ENCODE measurements at regions not wholly inside any gene's neighbourhood (a gene's known extent, or its start where the extent isn't known, plus 50 kb on each side); places are given as distances from the start of the nearest gene placed in this dataset.

DNA sequence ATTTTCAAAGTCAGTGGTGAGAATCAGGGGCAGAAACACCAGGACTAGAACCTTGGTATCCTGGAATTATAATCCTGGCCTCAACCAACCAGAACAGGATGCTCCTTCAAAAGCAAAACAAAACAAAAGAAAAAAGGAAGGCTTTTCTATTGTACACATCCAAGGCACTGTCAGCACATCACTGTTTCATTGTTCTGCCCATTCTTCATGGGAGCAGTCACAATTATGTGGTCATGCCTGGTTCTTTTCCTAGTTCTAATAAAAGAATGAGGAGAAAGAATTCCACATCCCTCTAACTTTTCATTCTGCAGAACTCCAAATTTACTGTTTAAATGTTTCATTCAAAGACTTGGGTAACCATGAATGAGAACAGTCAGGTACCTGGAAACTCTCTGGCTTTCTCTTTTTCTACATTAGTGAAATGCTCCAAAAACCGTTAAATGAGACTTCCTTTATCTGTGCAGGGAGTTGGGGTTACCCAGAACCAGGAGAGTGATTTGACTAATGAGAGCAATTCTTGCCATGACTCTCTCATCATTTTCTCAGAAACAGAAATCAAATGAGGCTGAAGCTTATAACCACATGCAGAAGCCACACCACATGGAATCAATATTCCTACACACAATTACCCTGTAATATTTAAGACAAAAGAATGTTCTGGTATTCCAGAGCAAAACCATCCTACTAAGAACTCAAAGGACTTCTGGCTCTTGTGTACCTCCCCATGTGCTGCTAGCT lies 110.9 kb upstream of the CCDC150 start:
- TF ChIP-seq, protein P1, sequence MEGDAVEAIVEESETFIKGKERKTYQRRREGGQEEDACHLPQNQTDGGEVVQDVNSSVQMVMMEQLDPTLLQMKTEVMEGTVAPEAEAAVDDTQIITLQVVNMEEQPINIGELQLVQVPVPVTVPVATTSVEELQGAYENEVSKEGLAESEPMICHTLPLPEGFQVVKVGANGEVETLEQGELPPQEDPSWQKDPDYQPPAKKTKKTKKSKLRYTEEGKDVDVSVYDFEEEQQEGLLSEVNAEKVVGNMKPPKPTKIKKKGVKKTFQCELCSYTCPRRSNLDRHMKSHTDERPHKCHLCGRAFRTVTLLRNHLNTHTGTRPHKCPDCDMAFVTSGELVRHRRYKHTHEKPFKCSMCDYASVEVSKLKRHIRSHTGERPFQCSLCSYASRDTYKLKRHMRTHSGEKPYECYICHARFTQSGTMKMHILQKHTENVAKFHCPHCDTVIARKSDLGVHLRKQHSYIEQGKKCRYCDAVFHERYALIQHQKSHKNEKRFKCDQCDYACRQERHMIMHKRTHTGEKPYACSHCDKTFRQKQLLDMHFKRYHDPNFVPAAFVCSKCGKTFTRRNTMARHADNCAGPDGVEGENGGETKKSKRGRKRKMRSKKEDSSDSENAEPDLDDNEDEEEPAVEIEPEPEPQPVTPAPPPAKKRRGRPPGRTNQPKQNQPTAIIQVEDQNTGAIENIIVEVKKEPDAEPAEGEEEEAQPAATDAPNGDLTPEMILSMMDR (IDR thresholded peaks at IDR 0.05), result no peak
- no peak for TF ChIP-seq POLR2A (IDR thresholded peaks at IDR 0.05)

Measured in lower leg skin (tissue), 3 donors.